ENCODE measurements at regions not wholly inside any gene's neighbourhood (a gene's known extent, or its start where the extent isn't known, plus 50 kb on each side); places are given as distances from the start of the nearest gene placed in this dataset.
"Not testable (repeated sequence)": the region's sequence is repeated elsewhere in the genome, so short reads cannot be mapped to it uniquely, and the experiment has no call there.

- H3K9me3 ChIP-seq = no peaks in the 10 kb centered on the region
- TF ChIP-seq Cebpa-rat (IDR thresholded peaks at IDR 0.05) = no peak
- H3K27ac ChIP-seq = no peak overlapping the region
These were observed 572.9 kb upstream of the SOX9 start for GRCh38 chr17:71547904-71548303.

GRCh38 chr17:71548540-71549190, 572.2 kb upstream of the SOX9 start:
- H3K36me3 ChIP-seq = no peaks in the 10 kb centered on the region
- no peak overlapping the region for H3K4me2 ChIP-seq
- no peaks in the 10 kb centered on the region for H3K27me3 ChIP-seq
- TF ChIP-seq Cebpa-rat (IDR thresholded peaks at IDR 0.05) = no peak
- H4K20me1 ChIP-seq = no peaks in the 10 kb centered on the region
- no peaks in the 10 kb centered on the region for H3K9me3 ChIP-seq
- no peak overlapping the region for H3K4me3 ChIP-seq
- H3K4me1 ChIP-seq = 0 out of 2 replicates have a peak, but pooled peaks cover 4% of the 10 kb centered on the region
- H3K9ac ChIP-seq = no peak overlapping the region
- no peak overlapping the region for H3K27ac ChIP-seq

More at GRCh38 chr17:71547904-71548303, 572.9 kb upstream of the SOX9 start:
- Histone ChIP-seq H3K4me3 (no peak overlapping the region), H3K4me1 (no peaks in the 10 kb centered on the region), H3K27me3 (no peaks in the 10 kb centered on the region), H3K36me3 (no peaks in the 10 kb centered on the region), H4K20me1 (no peaks in the 10 kb centered on the region), H3K9ac (no peak overlapping the region), H3K4me2 (no peak overlapping the region)

GRCh38 chr17:71550675-71551074, 570.1 kb upstream of the SOX9 start:
- H3K9ac ChIP-seq = no peak overlapping the region
- no peak for TF ChIP-seq Cebpa-rat (IDR thresholded peaks at IDR 0.05)
- H3K4me1 ChIP-seq = 0 out of 2 replicates have a peak, but pooled peaks cover 6% of the 10 kb centered on the region
- H3K27me3 ChIP-seq = no peaks in the 10 kb centered on the region
- H3K9me3 ChIP-seq = no peaks in the 10 kb centered on the region
- no peak overlapping the region for H3K4me3 ChIP-seq
- H3K27ac ChIP-seq = no peak overlapping the region
- H4K20me1 ChIP-seq = no peaks in the 10 kb centered on the region
- H3K4me2 ChIP-seq = no peak overlapping the region
- no peaks in the 10 kb centered on the region for H3K36me3 ChIP-seq

- Histone ChIP-seq H3K4me2 (no peak overlapping the region), H3K4me3 (no peak overlapping the region), H3K4me1 (0 out of 2 replicates have a peak, but pooled peaks cover 6% of the 10 kb centered on the region), H3K36me3 (no peaks in the 10 kb centered on the region), H3K27me3 (no peaks in the 10 kb centered on the region), H3K27ac (no peak overlapping the region), H4K20me1 (no peaks in the 10 kb centered on the region), H3K9ac (no peak overlapping the region), H3K9me3 (no peaks in the 10 kb centered on the region)
- no peak for TF ChIP-seq Cebpa-rat (IDR thresholded peaks at IDR 0.05)
These were observed 567.4 kb upstream of the SOX9 start for GRCh38 chr17:71553381-71553780.

GRCh38 chr17:71558901-71559300, 561.9 kb upstream of the SOX9 start:
- no peak for TF ChIP-seq Cebpa-rat (IDR thresholded peaks at IDR 0.05)
- no peak overlapping the region for H3K4me3 ChIP-seq
- no peak overlapping the region for H3K27ac ChIP-seq
- H3K9ac ChIP-seq = no peak overlapping the region
- H3K9me3 ChIP-seq = no peaks in the 10 kb centered on the region
- H4K20me1 ChIP-seq = no peaks in the 10 kb centered on the region
- no peak overlapping the region for H3K4me2 ChIP-seq
- no peaks in the 10 kb centered on the region for H3K27me3 ChIP-seq
- no peaks in the 10 kb centered on the region for H3K36me3 ChIP-seq
- H3K4me1 ChIP-seq = no peaks in the 10 kb centered on the region

GRCh38 chr17:71572343-71572742, 548.5 kb upstream of the SOX9 start:
- Histone ChIP-seq H3K4me2 (no peak overlapping the region), H3K4me3 (no peak overlapping the region), H3K9me3 (no peaks in the 10 kb centered on the region), H3K4me1 (no peaks in the 10 kb centered on the region), H3K27ac (no peak overlapping the region), H3K36me3 (no peaks in the 10 kb centered on the region), H4K20me1 (no peaks in the 10 kb centered on the region), H3K9ac (no peak overlapping the region), H3K27me3 (no peaks in the 10 kb centered on the region)
- TF ChIP-seq Cebpa-rat (IDR thresholded peaks at IDR 0.05) = no peak

- Histone ChIP-seq H3K4me3 (no peak overlapping the region), H3K36me3 (no peaks in the 10 kb centered on the region), H3K9me3 (peaks cover 4% of the 10 kb centered on the region; the same call in 1 of the 2 replicates), H3K4me1 (no peaks in the 10 kb centered on the region), H3K27ac (no peak overlapping the region), H3K27me3 (no peaks in the 10 kb centered on the region), H3K4me2 (no peak overlapping the region), H3K9ac (no peak overlapping the region), H4K20me1 (no peaks in the 10 kb centered on the region)
- no peak for TF ChIP-seq Cebpa-rat (IDR thresholded peaks at IDR 0.05)
These were observed 542.4 kb upstream of the SOX9 start for GRCh38 chr17:71578446-71578845.

- Histone ChIP-seq H3K36me3 (no peaks in the 10 kb centered on the region), H3K27me3 (no peaks in the 10 kb centered on the region), H3K9ac (no peak overlapping the region), H4K20me1 (no peaks in the 10 kb centered on the region), H3K27ac (no peak overlapping the region), H3K9me3 (peaks cover 4% of the 10 kb centered on the region; the same call in 1 of the 2 replicates), H3K4me1 (no peaks in the 10 kb centered on the region), H3K4me2 (no peak overlapping the region), H3K4me3 (no peak overlapping the region)
- no peak for TF ChIP-seq Cebpa-rat (IDR thresholded peaks at IDR 0.05)
These were observed 540.6 kb upstream of the SOX9 start for GRCh38 chr17:71580220-71580619.

GRCh38 chr17:71585540-71585939, 535.3 kb upstream of the SOX9 start:
- H3K27ac ChIP-seq = no peak overlapping the region
- no peaks in the 10 kb centered on the region for H4K20me1 ChIP-seq
- no peaks in the 10 kb centered on the region for H3K36me3 ChIP-seq
- H3K9me3 ChIP-seq = no peaks in the 10 kb centered on the region
- no peak for TF ChIP-seq Cebpa-rat (IDR thresholded peaks at IDR 0.05)
- H3K9ac ChIP-seq = no peak overlapping the region
- H3K4me2 ChIP-seq = no peak overlapping the region
- H3K4me3 ChIP-seq = no peak overlapping the region
- H3K27me3 ChIP-seq = no peaks in the 10 kb centered on the region
- no peaks in the 10 kb centered on the region for H3K4me1 ChIP-seq

GRCh38 chr17:71592431-71592830, 528.4 kb upstream of the SOX9 start:
- Histone ChIP-seq H3K4me3 (no peak overlapping the region), H4K20me1 (no peaks in the 10 kb centered on the region), H3K4me2 (no peak overlapping the region), H3K36me3 (no peaks in the 10 kb centered on the region), H3K9ac (no peak overlapping the region), H3K27me3 (no peaks in the 10 kb centered on the region), H3K27ac (no peak overlapping the region), H3K4me1 (no peaks in the 10 kb centered on the region), H3K9me3 (no peaks in the 10 kb centered on the region)
- TF ChIP-seq Cebpa-rat (IDR thresholded peaks at IDR 0.05) = no peak

GRCh38 chr17:71593078-71593477, 527.7 kb upstream of the SOX9 start:
- H3K36me3 ChIP-seq = no peaks in the 10 kb centered on the region
- H3K4me2 ChIP-seq = no peak overlapping the region
- no peaks in the 10 kb centered on the region for H4K20me1 ChIP-seq
- H3K4me1 ChIP-seq = no peaks in the 10 kb centered on the region
- no peak overlapping the region for H3K4me3 ChIP-seq
- no peak for TF ChIP-seq Cebpa-rat (IDR thresholded peaks at IDR 0.05)
- no peak overlapping the region for H3K27ac ChIP-seq
- H3K9ac ChIP-seq = no peak overlapping the region
- no peaks in the 10 kb centered on the region for H3K9me3 ChIP-seq
- H3K27me3 ChIP-seq = no peaks in the 10 kb centered on the region

- H3K27ac ChIP-seq = not testable (repeated sequence)
These were observed 521.2 kb upstream of the SOX9 start for GRCh38 chr17:71599583-71599982.

More at GRCh38 chr17:71599583-71599982, 521.2 kb upstream of the SOX9 start:
- H3K9ac ChIP-seq, H3K4me2 ChIP-seq, H3K4me3 ChIP-seq, H3K36me3 ChIP-seq, H3K27me3 ChIP-seq, H3K9me3 ChIP-seq, H4K20me1 ChIP-seq, H3K4me1 ChIP-seq: not testable (repeated sequence)
